Esophagus squamous epithelium (tissue), 4 donors: ENCODE measurements at regions not wholly inside any gene's neighbourhood (a gene's known extent, or its start where the extent isn't known, plus 50 kb on each side); places are given as distances from the start of the nearest gene placed in this dataset.
"Not testable (repeated sequence)": the region's sequence is repeated elsewhere in the genome, so short reads cannot be mapped to it uniquely, and the experiment has no call there.

ENCODE experiments used
- POLR2A ChIP-seq, 4 donors: fragments of 450-650 bp; IDR thresholded peaks; one replicate each; pipeline ENCODE4 v1.6.1; 2017; ENCODE audit warnings: antibody characterized with exemption in 4 of 4, mild to moderate bottlenecking in 4 of 4, moderate library complexity in 3 of 4
- TF ChIP-seq, protein P1 (sequence below), 6 experiments: fragments of 450-650 bp in 4 of 6; fragments of 200-600 bp in 2 of 6; sonication (generic) in 2 of 6; IDR thresholded peaks; one replicate each; pipeline ENCODE4 v1.5.1; 2016 to 2019; ENCODE audit warnings: antibody characterized with exemption in 6 of 6, mild to moderate bottlenecking in 4 of 6, moderate library complexity in 4 of 6

DNA sequence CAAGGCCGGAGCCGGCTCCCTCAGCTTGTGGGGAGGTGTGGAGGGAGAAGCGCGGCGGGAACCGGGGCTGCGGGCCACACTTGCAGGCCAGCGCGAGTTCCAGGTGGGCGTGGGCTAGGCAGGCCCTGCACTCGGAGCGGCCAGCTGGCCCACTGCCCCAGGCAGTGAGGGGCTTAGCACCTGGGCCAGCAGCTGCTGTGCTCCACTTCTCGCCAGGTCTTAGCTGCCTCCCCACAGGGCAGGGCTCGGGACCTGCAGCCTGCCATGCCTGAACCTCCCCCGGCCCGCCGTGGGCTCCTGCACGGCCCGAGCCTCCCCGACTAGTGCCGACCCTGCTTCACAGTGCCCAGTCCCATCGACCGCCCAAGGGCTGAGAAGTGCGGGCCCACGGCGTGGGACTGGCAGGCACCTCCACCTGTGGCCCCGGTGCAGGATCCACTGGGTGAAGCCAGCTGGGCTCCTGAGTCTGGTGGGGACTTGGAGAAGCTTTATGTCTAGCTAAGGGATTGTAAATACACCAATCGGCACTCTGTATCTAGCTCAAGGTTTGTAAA lies 131.8 kb downstream of the KDR start:
- TF ChIP-seq, protein P1, sequence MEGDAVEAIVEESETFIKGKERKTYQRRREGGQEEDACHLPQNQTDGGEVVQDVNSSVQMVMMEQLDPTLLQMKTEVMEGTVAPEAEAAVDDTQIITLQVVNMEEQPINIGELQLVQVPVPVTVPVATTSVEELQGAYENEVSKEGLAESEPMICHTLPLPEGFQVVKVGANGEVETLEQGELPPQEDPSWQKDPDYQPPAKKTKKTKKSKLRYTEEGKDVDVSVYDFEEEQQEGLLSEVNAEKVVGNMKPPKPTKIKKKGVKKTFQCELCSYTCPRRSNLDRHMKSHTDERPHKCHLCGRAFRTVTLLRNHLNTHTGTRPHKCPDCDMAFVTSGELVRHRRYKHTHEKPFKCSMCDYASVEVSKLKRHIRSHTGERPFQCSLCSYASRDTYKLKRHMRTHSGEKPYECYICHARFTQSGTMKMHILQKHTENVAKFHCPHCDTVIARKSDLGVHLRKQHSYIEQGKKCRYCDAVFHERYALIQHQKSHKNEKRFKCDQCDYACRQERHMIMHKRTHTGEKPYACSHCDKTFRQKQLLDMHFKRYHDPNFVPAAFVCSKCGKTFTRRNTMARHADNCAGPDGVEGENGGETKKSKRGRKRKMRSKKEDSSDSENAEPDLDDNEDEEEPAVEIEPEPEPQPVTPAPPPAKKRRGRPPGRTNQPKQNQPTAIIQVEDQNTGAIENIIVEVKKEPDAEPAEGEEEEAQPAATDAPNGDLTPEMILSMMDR (IDR thresholded peaks at IDR 0.05): not testable (repeated sequence)
- TF ChIP-seq POLR2A (IDR thresholded peaks at IDR 0.05): not testable (repeated sequence)
